K562 (cell line): ENCODE measurements at regions not wholly inside any gene's neighbourhood (a gene's known extent, or its start where the extent isn't known, plus 50 kb on each side); places are given as distances from the start of the nearest gene placed in this dataset.

Experiments
- ATAC-seq: fragments of 200-7000 bp; cut with Tn5 transposase; 3 replicates; pipeline ENCODE4 v1.9.1; 2020; ENCODE audit warnings: moderate library complexity
- BruUV-seq: library from RNA; stranded (reverse); fragments of 400-500 nt; replicated peaks from 2 replicates; lab custom pipeline; 2021; lab: Mats Ljungman, UMichigan
- CTCF ChIA-PET: fragments of 300-600 bp; formaldehyde crosslinking; extraction: SDS; loops from one replicate; lab custom pipeline; 2021; ENCODE audit warnings: low intra/inter-chr PET ratio; lab: Yijun Ruan, JAX
- POLR2A ChIA-PET: fragments of 300-600, 350-650 bp; sonication (Branson Sonifier 250); formaldehyde crosslinking; extraction: SDS; loops from one replicate; lab custom pipeline; 2021; ENCODE audit warnings: antibody characterized with exemption, inconsistent platforms; lab: Yijun Ruan, JAX
- DNase-seq, 4 experiments: peaks; one replicate each; pipeline versions ENCODE4 v3.0.0 to v3.0.0-alpha.2; 2011 to 2018; ENCODE audit warnings: low spot score in 3 of 4, mixed read lengths in 3 of 4; ENCODE audit errors: extremely low read depth in 1 of 4
- FAIRE-seq: peaks from 2 replicates; lab custom pipeline; 2011; peaks lifted over from hg19 to GRCh38; lab: Jason Lieb, UNC
- H2AFZ ChIP-seq: 2 replicates; pipeline ENCODE4 v1.6.0; 2011; ENCODE audit warnings: low read depth, low read length, control low read depth, inconsistent platforms
- H3K27ac ChIP-seq: fragments of 200-600 bp; 3 replicates; pipeline ENCODE4 v1.8.0; 2011; ENCODE audit warnings: low read depth, mild to moderate bottlenecking, control low read depth, inconsistent platforms, low read length, moderate library complexity, mixed read lengths; ENCODE audit errors: extremely low read depth
- H3K27me3 ChIP-seq, 2 experiments: fragments of 300-600 bp in 1 of 2; 2 replicates in 1 of 2; 3 replicates in 1 of 2; pipeline versions ENCODE4 v1.6.0 to v1.8.0; 2011; ENCODE audit warnings: inconsistent platforms in 2 of 2, low read length in 2 of 2, mild to moderate bottlenecking in 1 of 2, mixed read lengths in 1 of 2, moderate library complexity in 1 of 2; ENCODE audit not compliant: control insufficient read depth in 2 of 2, insufficient read depth in 2 of 2
- H3K36me3 ChIP-seq: fragments of 300-600 bp; 3 replicates; pipeline ENCODE4 v1.8.0; 2011; ENCODE audit warnings: mild to moderate bottlenecking, low read length, inconsistent platforms; ENCODE audit not compliant: control insufficient read depth, insufficient read depth
- H3K4me1 ChIP-seq, 2 experiments: fragments of 200-600 bp in 1 of 2; replicated peaks in 1 of 2; 2 replicates in 1 of 2; 3 replicates in 1 of 2; pipeline versions ENCODE4 v1.5.1 to v1.8.0; 2011; ENCODE audit warnings: inconsistent platforms in 2 of 2, low read length in 2 of 2, mild to moderate bottlenecking in 1 of 2, mixed read lengths in 1 of 2, moderate library complexity in 1 of 2; ENCODE audit not compliant: control insufficient read depth in 2 of 2, insufficient read depth in 2 of 2
- H3K4me2 ChIP-seq: 2 replicates; pipeline ENCODE4 v1.6.1; 2011; ENCODE audit warnings: low read length, control low read depth, inconsistent platforms, mixed read lengths; ENCODE audit not compliant: insufficient read depth
- H3K4me3 ChIP-seq: fragments of 200-600 bp; sonication (generic), shearing (Covaris generic); 2 replicates; pipeline ENCODE4 v1.5.1; 2016; ENCODE audit warnings: control low read depth, inconsistent platforms
- H3K79me2 ChIP-seq: fragments of 200-600 bp; 3 replicates; pipeline ENCODE4 v1.8.0; 2011; ENCODE audit warnings: low read length, inconsistent platforms; ENCODE audit not compliant: control insufficient read depth, insufficient read depth
- H3K9ac ChIP-seq, 2 experiments: 2 replicates each; pipeline versions ENCODE4 v1.6.0 to v1.6.1; 2011; ENCODE audit warnings: low read depth in 2 of 2, low read length in 2 of 2, control low read depth in 1 of 2, inconsistent platforms in 1 of 2, mild to moderate bottlenecking in 1 of 2, mixed read lengths in 1 of 2; ENCODE audit not compliant: insufficient read depth in 1 of 2
- H3K9me1 ChIP-seq: one replicate; pipeline ENCODE4 v1.6.0; 2011; ENCODE audit warnings: inconsistent platforms, mild to moderate bottlenecking, low read length, moderate library complexity; ENCODE audit not compliant: control insufficient read depth, insufficient read depth
- H3K9me3 ChIP-seq: replicated peaks from 2 replicates; pipeline ENCODE4 v1.5.1; 2011; ENCODE audit warnings: low read depth, low read length, inconsistent platforms; ENCODE audit not compliant: control insufficient read depth, insufficient read depth
- H4K20me1 ChIP-seq: replicated peaks from 2 replicates; pipeline ENCODE4 v1.6.1; 2011; ENCODE audit warnings: low read length, inconsistent platforms, mixed read lengths; ENCODE audit not compliant: control insufficient read depth, insufficient read depth
- CBX2 ChIP-seq: fragments of 200-600 bp; sonication (generic); IDR thresholded peaks from one replicate; pipeline ENCODE4 v1.6.1; 2012; ENCODE audit warnings: mild to moderate bottlenecking, low read length, inconsistent platforms; ENCODE audit not compliant: insufficient read depth, poor library complexity, severe bottlenecking
- CREM ChIP-seq: IDR thresholded peaks from 2 replicates; pipeline ENCODE4 v1.6.1; 2014; ENCODE audit warnings: antibody characterized with exemption, low read depth
- ETS1 ChIP-seq: conservative IDR thresholded peaks from 2 replicates; pipeline ENCODE4 v1.6.1; 2011; ENCODE audit warnings: low read depth, mild to moderate bottlenecking, low read length; ENCODE audit not compliant: control insufficient read depth
- KLF13 ChIP-seq: fragments of 450-650 bp; IDR thresholded peaks from 2 replicates; pipeline ENCODE4 v1.6.1; 2016; ENCODE audit warnings: missing genetic modification characterization, low read depth, mild to moderate bottlenecking, missing compliant biosample characterization, moderate library complexity, borderline replicate concordance
- MBD1 ChIP-seq: fragments of 250-450 bp; sonication (Bioruptor Pico); IDR thresholded peaks from 2 replicates; pipeline ENCODE4 v1.8.0; 2022; ENCODE audit warnings: inconsistent platforms
- NONO ChIP-seq, 2 experiments: fragments of 200-400 bp in 1 of 2; fragments of 450-650 bp in 1 of 2; formaldehyde crosslinking in 1 of 2; IDR thresholded peaks; 2 replicates each; pipeline ENCODE4 v1.6.1; 2017; ENCODE audit warnings: low read depth in 2 of 2, mild to moderate bottlenecking in 2 of 2, moderate library complexity in 2 of 2, low read length in 1 of 2
- PHB ChIP-seq: fragments of 250-450 bp; sonication (Bioruptor Pico); IDR thresholded peaks from 2 replicates; pipeline ENCODE4 v1.5.0; 2021
- POLR3G ChIP-seq: IDR thresholded peaks from 2 replicates; pipeline ENCODE4 v1.6.1; 2011; ENCODE audit not compliant: insufficient read length, insufficient replicate concordance; ENCODE audit errors: extremely low read depth
- RFX1 ChIP-seq: fragments of 450-650 bp; IDR thresholded peaks from 2 replicates; pipeline ENCODE4 v1.6.1; 2016; ENCODE audit warnings: mild to moderate bottlenecking, moderate library complexity
- RHOXF2B ChIP-seq: fragments of 250-450 bp; sonication (Bioruptor Pico); conservative IDR thresholded peaks from 2 replicates; pipeline ENCODE4 v1.5.1; 2021
- SNIP1 ChIP-seq: fragments of 450-650 bp; IDR thresholded peaks from 2 replicates; pipeline ENCODE4 v1.7.1; 2017; ENCODE audit warnings: low read depth, mild to moderate bottlenecking
- ZNF217 ChIP-seq: sonication (generic); formaldehyde crosslinking; IDR thresholded peaks from 2 replicates; pipeline ENCODE4 v1.8.0; 2022; ENCODE audit warnings: mild to moderate bottlenecking, missing genetic modification reagents
- ZNF436 ChIP-seq: fragments of 250-450, 450-650 bp; sonication (Bioruptor Pico); formaldehyde crosslinking; IDR thresholded peaks from 2 replicates; pipeline ENCODE4 v1.7.0; 2020; ENCODE audit warnings: mild to moderate bottlenecking
- ZNF785 ChIP-seq: fragments of 250-450 bp; sonication (Bioruptor Pico); IDR thresholded peaks from 2 replicates; pipeline ENCODE4 v1.4.0; 2020; ENCODE audit warnings: mild to moderate bottlenecking
- WGBS: fragments of 100-300 bp; shearing (Covaris generic); methylation state at CpG from one replicate; pipeline ENCODE4 v1.1.6; 2016; ENCODE audit warnings: low coverage, mixed read lengths; ENCODE audit not compliant: insufficient coverage; ENCODE audit errors: missing lambda C conversion rate; 5-methylcytosine and 5-hydroxymethylcytosine counted together
- in situ Hi-C: fragments of 300-500 bp; cut with MboI; formaldehyde crosslinking; loops from 4 replicates; pipeline ENCODE4 v1.15.0; 2018; ENCODE audit warnings: inconsistent platforms, mixed read lengths
- intact Hi-C: fragments of 100-400 bp; cut with micrococcal nuclease; formaldehyde crosslinking; loops from 2 replicates; pipeline ENCODE4 v1.14.2; 2022

GRCh38 chr16:85323961-85324253 lies 211.6 kb upstream of the CIBAR2 start:
- Histone ChIP-seq H2AFZ (no peak overlapping the region), H3K9ac (no peak overlapping the region), H3K9me3 (no peaks in the 10 kb centered on the region), H3K27ac (no peak overlapping the region), H3K4me3 (no peak overlapping the region), H3K79me2 (peaks cover 36% of the 10 kb centered on the region), H3K36me3 (no peaks in the 10 kb centered on the region; the same call in 2 of the 3 replicates), H3K4me2 (no peak overlapping the region), H3K27me3 (no peaks in the 10 kb centered on the region), H3K9me1 (no peaks in the 10 kb centered on the region), H4K20me1 (no peaks in the 10 kb centered on the region), H3K4me1 (peaks cover 52 to 61% of the 10 kb centered on the region in 2 experiments)
- ATAC-seq: no peak
- ChIA-PET POLR2A (interaction anchor here (0.6 to 9.1 kb wide), 3 partner anchors 11 to 17 kb away, joined by 5 to 60 read pairs (median 12); no protein-coding TSS in a partner anchor), CTCF (no interaction called here)
- FAIRE-seq: no peak
- intact Hi-C loops: no loop called here
- DNase-seq: no peak
- no TSS peak for BruUV-seq
- in situ Hi-C loops: no loop called here
- over 99% methylated on average over 10 of the region's 10 CpGs for WGBS
- TF ChIP-seq CBX2 (no peak), ZNF785 (CRISPR knock-in tag) (no peak), SNIP1 (no peak), ZNF436 (CRISPR knock-in tag) (no peak), POLR3G (no peak), RHOXF2B (CRISPR knock-in tag) (no peak), CREM (no peak), MBD1 (CRISPR knock-in tag) (no peak), RFX1 (no peak), ETS1 (no peak), ZNF217 (no peak), NONO (IDR thresholded peaks at IDR 0.05; ENCODE audit: low read depth in 2 of 2, low read length in 1 of 2) (no peak), PHB (no peak), KLF13 (tag) (no peak)
